Putamen (tissue), 1 donor: ENCODE measurements at regions not wholly inside any gene's neighbourhood (a gene's known extent, or its start where the extent isn't known, plus 50 kb on each side); places are given as distances from the start of the nearest gene placed in this dataset.

Experiments
- DNase-seq: peaks from one replicate; pipeline ENCODE4 v3.0.0-alpha.2; 2016; ENCODE audit warnings: low spot score

DNA sequence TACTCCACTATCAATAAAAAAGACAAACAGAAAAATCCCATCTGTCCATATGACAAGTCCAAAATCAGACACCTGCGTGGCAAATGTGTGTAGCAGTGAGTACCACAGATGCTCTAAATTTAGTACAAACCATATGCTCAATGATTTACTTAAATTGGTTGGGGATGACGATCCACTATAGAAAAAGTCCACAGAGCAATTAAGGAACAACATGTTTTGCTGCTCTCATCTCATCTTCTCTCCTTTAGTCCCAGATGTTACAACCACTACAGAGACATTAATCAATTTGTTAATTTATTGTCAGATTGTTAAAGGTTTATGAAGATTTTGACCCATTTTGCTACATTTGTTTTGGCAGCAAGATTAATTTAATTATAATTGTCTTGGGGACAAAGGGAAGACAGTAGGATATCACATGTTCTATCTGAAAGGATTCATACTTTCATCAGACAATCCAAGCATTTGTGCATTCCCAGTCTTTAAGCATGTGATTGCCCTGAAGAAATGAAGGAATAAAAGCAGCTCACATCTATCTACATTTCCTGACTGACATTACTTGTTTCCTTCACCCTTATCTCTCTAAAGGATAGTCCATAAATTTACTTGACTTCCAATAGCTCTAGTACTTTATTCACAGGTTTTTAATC is 2268.1 kb downstream of the PCDH7 start:
- DNase-seq, result no peak

DNA sequence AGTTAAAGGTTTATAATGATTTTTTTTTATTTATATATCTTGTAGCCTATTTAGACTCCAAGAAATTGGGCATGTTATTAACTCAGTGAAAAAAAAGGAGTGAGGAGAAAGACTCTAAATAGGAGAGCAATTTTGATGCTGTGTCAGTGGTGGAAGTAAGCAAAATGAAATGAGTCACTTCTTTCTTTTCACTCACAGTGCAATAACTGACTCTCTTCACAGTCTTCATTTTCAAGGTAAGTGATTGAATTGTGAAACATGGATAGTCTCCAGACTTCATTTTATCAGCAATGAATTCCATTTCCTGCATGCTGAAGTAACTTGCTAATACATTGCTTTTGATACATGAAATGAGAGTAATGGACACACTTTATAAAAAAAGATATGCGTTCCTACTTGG is 2271.5 kb downstream of the PCDH7 start:
- no peak for DNase-seq

DNA sequence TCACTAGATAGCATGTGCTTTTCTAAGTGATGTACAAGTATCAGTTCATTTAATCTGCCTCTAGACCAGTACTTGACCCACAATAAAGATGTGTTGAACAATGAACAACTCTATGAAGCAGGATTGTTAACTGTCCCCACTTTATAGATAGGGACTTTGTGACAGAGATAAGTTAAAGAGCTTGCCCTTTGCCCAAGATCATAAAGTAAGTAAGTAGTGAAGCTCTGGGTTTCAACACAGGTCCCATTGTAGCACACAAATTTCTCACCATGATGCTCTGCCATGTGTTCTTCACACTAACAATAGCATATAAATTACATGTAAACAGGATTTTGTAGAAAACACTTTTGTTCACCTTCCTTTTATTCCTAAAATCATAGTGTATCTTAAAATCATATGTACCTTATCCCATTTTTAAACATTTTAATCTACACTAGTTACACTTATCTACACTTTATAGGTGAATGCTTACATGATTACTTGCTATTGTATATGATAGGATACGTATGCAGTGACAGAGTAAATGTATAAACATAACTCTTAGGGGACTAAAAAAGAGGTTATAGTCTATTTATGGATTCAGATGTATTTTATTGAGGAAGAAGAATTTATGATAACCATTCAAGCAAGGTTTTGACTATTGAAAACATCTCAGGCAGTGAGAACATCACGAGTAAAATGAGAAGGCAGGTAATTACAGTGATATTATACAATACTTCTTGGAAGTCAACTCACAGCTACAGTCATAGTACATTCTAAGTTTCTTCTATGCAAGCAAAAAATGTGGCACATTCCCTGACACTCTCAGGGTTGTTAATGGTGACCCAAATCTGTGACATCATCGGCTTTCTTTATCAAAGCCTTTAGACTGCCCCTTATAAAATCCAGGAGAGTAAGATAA is 2275.1 kb downstream of the PCDH7 start:
- no peak for DNase-seq

DNA sequence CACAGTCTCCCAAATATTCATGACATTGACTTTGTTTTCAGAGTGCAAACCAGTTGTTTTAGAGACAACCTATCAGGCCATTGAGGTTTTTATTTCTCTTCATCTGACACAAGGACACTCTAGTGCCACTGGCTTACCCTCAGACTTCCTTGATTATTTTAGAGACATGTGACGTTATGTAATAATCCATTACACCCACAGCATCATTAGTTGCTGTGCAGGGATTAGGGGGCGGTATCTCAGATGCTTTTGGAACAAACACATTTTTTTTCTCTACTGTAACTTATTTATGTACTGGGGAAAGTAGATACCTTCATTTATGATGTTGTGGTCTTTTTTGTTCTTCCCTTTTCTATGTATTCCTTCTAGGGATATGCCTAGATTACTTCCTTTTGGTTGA is 2293.1 kb downstream of the PCDH7 start:
- DNase-seq, result peak; percentile 1

- DNase-seq, result no peak
Observed at GRCh38 chr4:33025236-33025635, 2305.1 kb downstream of the PCDH7 start.

DNA sequence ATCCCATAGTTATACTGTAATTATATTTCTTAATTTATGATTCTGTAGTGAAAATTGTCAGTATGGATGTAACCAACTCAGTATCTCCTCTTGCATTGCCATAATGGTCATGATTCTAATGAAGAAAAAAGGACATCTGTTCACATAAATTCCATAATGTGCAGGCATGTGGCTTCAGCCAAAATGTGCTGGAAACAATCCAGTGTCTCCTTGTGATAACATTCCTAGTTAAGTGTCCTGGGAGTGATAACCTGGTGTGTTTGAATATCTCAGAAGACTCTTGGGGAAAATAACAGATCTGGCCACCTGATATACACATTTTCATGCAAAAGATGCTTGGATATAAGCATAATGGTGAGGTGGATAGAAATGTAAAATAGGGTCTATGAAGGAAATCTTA is 2309.8 kb downstream of the PCDH7 start:
- DNase-seq, result no peak

- no peak for DNase-seq
Observed at GRCh38 chr4:33031328-33031727, 2311.2 kb downstream of the PCDH7 start.

GRCh38 chr4:33037464-33037863 is 2317.3 kb downstream of the PCDH7 start:
- no peak for DNase-seq

- no peak for DNase-seq
Observed at GRCh38 chr4:33045334-33045733, 2325.2 kb downstream of the PCDH7 start.

DNA sequence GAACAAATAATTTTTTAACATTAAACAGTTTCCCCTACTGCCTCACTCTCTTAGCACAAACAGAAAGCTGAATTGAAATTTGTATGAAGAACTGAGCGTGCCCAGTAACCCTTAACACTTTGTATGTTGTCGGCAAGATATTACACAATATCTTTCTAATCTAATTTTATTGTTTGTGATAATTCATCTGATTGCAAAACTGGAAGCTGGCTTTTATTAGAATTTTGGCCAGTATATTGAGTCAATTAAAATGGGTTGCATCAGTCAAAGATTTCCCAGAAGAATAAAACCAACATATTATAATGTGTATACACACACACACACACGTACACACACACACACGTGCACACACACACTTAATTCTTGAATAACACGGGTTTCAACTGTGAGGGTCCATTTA is 2332.1 kb downstream of the PCDH7 start:
- no peak for DNase-seq

DNA sequence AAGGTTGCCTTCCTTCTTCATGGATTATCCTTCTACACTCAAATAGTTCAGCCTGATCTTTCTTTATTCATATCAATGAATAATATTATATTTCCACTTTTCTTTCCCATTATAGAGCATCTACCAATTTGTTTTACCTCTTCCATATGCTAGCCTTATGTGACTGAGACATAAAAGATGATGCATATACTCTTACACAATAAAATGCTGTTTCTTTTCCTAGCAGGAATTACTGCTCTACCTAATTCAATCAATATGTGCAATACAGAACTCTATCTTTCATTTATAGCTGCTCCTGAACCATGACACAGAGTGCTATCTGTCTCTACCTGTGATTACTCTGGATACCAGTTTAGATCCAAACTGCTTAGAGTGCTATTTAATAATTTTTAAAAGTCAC is 2334.0 kb downstream of the PCDH7 start:
- DNase-seq, result no peak

DNA sequence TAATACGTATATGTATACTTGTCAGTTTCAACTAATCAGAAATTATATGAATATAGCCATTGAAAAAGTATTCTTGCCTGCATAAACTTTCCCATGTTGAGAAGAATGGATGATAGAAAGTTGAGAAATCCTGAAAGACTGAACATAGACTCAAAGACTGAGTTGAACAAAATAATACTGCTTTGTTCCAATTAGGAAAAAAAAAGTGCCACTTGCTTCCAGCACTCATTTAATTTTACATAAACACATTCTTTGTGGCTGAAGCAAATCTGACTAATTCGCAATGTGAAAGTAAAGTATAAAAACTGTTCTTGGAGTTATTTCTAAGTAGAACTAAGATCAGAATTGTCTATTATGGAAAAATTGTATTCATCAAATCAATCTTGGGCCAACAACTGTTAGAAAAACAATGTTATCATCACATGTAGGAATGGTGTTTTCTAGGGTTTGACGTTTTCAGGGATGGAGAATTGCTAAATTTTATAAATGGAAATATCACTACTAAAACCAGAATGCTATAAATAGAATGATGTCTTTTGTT is 2334.6 kb downstream of the PCDH7 start:
- DNase-seq, result no peak

GRCh38 chr4:33057736-33058135 is 2337.6 kb downstream of the PCDH7 start:
- no peak for DNase-seq

- no peak for DNase-seq
Observed at GRCh38 chr4:33058998-33059397, 2338.8 kb downstream of the PCDH7 start.

DNA sequence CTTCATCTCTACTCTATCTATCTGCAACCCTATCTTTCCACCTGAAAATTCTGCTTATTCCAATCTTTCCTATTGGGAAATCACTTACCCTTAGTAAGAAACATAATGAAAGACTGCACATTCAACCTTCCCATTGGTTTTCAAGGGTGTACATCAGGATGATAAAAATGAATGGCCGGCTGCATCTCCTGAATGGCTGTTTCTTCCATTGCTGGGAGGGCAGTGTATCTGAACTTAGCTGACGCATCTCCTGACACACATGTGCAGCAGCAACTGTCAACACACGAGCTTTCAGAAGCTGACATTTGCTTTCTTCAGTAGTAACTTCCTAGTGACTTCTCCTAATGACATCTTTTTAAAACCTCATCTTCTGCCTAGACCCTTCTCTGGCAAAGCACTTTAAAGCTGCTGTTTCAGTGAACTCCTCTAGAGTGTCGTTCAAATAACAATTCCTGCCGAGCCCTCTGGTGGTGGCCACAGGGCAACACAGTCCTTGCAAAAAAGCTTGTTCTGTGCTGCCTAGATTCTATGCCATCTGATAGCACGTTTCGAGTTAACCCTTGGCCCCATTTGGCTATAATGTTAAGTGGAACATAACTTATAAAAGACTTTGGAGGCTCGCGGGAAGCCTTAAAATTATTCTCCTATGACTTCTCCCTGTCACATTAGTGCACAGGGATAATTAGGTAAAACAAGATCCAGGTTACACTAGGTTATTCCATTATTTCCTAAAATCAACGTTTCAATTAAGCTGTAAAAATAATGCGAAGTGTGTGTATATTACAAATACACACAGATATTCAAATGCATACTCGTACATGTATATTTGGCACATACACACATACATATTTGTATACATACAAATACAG is 2340.7 kb downstream of the PCDH7 start:
- peak; percentile 52 for DNase-seq

GRCh38 chr4:33061727-33062126 is 2341.6 kb downstream of the PCDH7 start:
- no peak for DNase-seq

- no peak for DNase-seq
Observed at GRCh38 chr4:33062155-33062806, 2342.1 kb downstream of the PCDH7 start.

- no peak for DNase-seq
Observed at GRCh38 chr4:33063241-33063640, 2343.1 kb downstream of the PCDH7 start.

- DNase-seq, result no peak
Observed at GRCh38 chr4:33064238-33064637, 2344.1 kb downstream of the PCDH7 start.

GRCh38 chr4:33065749-33066148 is 2345.6 kb downstream of the PCDH7 start:
- DNase-seq, result no peak

DNA sequence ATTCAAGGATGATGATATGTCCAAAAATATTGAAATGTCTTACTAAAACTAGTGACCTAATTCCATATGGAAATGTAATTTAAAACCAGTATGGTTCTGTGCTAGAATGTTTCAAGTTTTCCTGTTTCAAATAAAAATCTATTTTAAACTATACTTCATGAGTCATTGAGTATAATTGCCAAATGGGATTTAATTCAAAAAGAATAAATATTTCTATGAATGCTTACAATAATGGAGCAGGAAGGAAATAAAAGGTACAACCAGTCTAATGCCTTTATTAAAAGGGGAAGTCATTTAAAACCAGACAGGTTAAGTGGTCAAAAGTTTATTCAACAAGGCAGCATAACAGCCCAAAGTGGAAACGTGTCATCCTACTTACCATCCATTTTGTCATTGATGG is 2347.1 kb downstream of the PCDH7 start:
- no peak for DNase-seq

DNA sequence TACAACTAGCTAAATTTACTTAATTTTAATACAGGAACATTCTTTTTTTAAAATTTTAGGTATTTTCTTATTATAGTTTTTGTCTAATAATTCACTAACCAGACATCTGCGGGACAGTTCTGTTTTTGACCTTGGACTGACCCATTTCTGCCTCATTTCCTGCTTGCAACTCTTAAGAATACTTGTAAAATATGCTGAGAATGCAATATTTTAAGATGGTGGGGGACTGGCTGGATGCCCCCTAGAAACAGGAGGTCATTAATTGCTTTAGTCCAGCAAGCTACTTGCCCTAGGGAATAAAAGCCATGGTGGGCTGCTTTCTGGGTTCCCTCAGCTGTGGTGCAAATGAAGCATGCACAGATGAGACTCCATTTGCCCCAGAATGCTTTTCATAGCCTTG is 2348.4 kb downstream of the PCDH7 start:
- no peak for DNase-seq
